ACHN (cell line): ENCODE measurements at regions not wholly inside any gene's neighbourhood (a gene's known extent, or its start where the extent isn't known, plus 50 kb on each side); places are given as distances from the start of the nearest gene placed in this dataset.

Source experiments
- DNase-seq: peaks from one replicate; pipeline ENCODE4 v3.0.0-alpha.2; 2015
- in situ Hi-C: cut with HindIII; loops from 2 replicates; pipeline ENCODE4 v1.10.0; 2017; ENCODE audit warnings: low sequenced_read_pairs, low pct_ligation_motif_present, low pct_unique_long_range_greater_than_20kb

DNA sequence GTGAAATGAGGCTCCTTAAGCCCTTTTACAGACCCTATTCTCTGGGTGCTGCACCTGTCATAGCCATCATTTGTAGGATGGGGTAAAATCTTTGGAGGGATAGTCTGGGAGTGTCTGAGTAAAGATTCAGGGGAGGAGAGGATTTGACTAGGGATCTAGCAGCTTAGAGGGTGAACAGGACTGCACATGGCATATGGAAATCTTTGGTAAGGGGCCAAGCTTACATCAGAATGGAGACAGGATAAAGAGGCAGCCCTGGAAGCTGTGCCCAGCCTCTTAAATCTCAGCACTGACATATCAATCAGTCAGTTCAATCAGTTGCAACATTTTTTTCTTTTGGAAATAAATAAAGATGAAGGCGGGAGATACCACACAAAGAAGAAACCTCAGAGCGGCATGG is 301.8 kb upstream of the CADM1 start:
- no peak for DNase-seq
- in situ Hi-C loops, result no loop called here

DNA sequence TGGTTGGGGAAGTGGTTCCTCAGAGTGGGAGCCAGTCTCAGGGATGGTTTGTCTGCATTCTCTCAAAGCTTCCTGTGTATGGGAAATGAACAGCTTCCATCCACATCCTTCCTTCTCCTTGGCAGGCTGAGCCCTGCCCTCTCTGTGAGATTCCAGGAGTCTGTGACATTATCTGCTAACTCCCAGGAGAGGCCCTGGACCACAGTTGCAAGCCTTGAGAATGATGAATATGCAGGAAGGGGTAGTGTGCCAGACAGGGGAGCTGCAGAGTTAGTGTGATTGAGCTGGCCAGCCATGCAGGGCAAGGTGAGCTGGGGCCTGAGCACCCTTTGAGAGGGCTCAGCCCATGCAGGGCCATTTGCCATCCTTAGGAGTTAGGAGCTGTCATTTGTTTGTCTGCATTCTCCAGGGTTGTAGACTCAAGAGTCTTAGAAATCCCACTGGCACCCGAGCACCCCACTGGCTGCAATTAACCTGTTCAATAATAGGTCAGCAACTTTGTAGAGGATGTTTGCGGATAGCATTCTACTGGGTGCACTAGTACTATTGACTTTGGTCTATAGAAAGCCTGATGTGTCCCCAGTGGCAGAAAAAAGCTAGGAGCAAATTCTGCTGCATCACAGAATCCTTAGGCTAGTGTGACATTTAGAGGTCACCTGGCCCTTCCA is 299.0 kb upstream of the CADM1 start:
- DNase-seq, result no peak
- in situ Hi-C loops, result no loop called here

DNA sequence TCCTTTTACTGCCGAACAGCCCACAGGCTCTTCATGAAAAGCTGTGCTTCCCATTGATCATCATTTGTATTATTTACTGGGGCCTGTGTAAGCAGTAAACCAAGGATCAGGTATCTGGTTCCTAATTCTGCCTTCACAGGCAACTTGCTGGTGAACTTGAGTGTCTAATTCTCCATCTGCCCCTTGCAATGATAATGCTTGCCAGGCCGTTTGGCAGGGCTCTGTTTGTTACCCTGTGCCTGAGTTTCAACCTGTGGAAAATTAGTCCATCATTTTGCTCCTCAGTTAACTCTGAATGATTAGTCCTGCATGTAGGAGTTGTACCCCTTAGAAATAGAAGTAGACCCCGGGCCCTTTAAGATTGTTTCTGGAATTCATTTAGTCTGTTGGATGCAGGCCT is 298.4 kb upstream of the CADM1 start:
- in situ Hi-C loops, result no loop called here

DNA sequence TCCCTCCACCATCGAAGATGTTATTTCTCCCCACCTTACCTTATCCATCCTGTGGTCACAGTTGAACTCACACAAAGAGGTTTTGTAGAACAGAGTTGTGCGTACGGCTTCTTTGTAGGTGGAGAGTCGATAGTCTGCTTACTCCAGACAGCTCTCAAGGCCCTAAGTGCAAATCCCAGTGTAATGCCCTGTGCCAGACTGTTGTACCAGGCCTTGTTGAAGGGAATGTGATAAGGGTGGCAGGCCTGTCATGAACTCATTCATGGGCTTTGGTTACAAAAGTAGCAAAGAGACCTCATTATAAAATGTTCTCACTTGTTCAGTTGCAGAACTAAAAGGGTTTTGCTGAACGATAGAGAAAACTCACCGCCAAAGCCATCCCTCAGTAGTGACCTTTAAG is 288.7 kb upstream of the CADM1 start:
- DNase-seq, result no peak
- in situ Hi-C loops, result no loop called here

More for the DNA sequence above, 298.4 kb upstream of the CADM1 start:
- DNase-seq, result no peak

DNA sequence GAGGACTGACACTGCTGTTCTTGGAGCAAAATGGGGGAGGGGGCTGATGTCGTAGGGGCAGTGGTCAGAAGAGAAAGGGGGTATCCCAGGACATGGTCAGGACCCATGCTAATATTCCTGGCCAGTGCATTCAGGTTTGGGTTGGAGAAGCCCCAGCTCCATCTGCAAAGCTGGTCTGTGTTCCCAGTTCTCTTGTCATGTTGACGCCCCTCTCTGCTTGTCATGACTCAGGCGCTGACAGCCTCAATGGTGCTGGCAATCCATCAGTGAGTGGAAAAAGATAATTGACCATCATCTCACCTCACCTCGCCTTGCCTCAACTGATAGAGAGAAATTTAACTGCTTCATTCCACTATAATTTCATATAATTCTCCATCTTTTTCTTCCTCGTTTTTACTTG is 283.1 kb upstream of the CADM1 start:
- in situ Hi-C loops, result no loop called here
- no peak for DNase-seq

DNA sequence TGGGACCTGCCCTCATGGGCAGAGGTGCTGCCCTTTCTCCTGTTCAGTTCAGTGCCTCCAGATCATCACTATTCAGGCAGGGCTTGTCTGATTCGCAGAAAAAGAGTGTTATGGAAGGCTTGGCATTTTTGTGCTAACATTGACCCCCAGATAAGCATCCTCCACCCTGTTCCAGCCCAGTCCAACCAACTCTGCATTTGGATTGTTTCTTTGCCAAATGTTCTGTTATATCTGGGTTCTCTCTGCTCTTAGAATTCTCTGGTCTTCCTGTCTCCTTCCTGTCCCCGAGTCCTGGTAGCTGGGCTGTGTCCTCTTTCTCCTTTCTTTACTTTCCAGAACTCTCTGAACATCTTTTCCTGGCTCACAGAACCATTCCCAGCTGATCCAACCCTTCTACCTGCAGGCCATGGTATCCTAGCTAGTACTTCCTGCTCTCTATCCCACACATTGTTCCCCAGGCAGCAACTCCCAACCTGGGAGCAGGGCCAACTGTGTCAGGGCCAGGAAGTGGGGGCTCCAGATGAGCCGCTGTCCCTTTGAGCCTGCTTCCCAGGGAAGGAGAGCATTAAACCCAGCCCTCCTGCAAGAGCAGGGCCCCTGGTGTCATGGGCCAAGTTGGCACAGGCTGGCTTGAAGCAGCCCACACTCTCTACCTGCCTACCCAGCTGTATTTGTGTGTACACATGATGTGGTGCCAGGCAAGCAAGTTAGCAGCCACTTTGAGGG is 280.7 kb upstream of the CADM1 start:
- in situ Hi-C loops, result no loop called here
- no peak for DNase-seq

DNA sequence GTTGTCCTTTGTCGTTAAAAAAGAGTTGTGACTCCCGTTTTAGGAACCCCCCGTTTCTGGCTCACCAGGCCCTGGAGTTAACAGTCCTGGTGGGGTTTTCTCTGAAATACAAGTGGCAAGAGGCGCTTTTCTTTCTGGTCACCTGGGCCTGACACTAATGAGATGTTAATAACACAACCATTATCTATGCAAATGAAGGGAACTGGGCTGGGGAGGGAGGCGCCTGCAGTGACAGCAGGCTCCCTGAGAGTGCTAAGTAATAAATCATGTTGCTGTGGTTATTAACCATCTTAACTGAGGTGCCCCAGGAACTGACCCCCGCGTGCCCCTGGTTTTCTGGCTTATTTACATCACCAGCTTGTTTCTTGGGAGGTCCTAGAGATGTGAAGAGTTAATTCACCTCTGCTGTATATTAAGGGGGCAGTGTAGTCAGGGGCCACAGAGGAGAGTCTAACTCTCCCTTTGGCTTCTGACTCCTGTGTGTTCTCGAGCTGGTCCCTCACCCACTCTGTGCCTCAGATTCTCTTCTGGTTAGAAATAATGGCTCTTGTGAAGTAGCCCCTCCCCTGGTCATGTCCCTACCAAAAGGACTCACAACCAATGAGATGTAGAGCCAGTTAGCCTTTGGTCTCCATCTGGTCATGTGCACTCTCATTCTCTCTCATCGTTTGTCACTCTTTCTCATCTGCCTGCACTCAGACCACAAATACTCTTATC is 276.6 kb upstream of the CADM1 start:
- DNase-seq, result no peak
- in situ Hi-C loops, result no loop called here

DNA sequence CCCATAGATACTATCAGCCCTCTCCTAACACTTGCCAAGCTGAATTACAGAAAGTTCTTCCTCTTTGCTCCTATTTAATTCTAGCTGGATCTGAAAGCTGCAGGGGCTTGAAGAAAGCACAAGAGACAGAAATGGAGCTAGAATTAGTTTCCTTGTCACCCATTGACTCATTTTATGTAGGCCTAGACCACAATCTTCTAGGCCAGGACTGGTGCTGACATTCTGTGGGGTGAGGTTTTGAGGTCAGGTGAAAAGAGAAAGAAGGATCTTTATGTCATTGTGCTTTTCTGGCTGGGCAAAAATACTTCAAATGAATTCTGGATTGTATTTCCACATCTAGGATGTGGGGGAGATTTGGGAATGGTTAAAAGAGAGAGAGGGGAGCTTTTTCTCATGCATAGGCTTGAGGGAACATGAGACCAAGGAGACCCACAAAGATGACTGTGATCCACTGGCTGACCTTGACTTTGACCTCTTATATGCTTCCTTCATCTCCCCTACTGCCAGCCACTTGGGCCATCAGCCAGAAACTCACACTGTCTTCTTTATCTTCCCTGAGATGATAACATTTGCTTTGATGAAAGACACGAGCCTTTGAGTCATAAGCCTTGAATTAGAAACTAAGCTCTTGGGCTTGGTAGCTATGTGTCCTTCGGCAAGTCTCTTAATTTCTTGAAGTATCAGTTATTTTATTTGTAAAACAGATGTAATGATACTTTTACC is 274.9 kb upstream of the CADM1 start:
- in situ Hi-C loops, result no loop called here
- DNase-seq, result no peak

DNA sequence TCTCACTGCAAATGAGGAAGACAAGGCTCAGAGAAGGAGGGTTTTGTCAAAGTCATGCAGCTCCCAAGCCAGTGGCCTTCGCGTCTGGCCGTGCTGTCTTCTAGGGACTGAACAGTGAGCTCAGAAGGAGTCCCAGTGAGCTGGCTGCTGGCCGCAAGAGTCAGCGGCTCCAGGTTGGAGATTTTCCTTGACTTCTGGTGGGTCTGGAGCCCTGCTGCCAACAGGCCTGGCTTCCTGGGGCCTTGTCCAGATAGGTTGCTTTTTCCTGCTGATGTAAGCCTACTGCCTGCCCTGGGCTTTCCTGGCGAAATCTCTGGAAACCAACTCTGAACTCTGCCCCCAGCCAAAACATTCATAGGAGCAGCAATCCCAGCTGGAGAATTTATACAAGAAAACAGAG is 272.7 kb upstream of the CADM1 start:
- in situ Hi-C loops, result no loop called here
- no peak for DNase-seq

DNA sequence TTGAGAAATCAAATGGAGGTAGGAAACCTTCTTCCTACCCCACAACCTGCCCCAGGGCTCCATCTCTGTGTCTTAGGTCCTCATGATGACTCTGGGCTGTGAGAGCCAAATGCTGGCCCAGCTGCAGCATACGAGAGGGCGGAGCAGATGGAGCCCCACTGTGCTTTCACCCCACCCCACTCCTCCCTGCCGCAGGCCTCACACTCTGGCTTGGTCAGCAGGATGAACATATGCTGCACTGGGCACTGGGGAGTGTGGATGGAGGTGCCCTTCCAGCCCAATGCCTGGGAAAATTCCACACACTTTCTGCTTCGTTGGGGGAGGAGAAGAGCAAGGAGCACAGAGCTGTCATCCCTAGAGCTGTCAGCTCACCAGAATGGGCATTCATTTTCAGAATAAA is 271.6 kb upstream of the CADM1 start:
- in situ Hi-C loops, result no loop called here

DNA sequence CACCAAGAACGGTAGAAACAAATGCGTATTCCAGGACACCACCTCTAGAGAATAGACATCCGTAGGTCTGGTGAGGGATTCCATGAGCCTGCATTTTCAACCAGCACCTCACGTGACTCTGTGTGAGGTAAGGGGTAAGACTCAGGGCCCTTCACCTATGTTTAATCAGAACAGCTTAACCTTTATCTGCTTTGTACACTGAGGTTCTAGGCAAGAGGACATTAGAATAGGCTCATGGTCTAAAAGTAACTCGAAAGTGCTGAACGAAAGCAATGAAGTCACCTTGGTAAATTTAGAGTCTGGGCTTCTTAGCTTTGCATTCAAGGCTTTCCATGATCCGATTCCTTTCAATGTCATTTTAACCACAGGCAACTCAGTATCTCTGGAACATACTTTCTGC is 270.5 kb upstream of the CADM1 start:
- in situ Hi-C loops, result no loop called here

More for the DNA sequence above, 271.6 kb upstream of the CADM1 start:
- no peak for DNase-seq

DNA sequence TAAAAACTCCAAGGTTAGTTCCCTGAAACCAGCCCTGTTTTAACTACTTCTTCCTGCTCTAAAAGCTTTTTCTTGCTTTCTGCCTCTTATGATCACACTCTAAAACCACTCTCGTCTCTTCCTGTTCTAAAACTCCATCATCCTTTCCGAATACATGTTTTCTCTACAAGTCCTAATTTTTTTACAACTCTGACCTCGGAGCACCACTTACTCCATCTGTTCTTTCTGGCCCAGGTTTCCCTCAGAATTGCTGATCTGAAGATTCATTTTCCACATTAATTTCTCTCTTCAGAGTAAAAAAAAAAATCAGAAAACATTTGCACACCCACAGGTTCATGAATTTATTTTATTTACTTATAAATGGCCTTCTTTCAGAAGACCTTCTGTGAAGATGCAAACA is 265.7 kb upstream of the CADM1 start:
- in situ Hi-C loops, result no loop called here
- DNase-seq, result no peak

More for the DNA sequence above, 270.5 kb upstream of the CADM1 start:
- no peak for DNase-seq

DNA sequence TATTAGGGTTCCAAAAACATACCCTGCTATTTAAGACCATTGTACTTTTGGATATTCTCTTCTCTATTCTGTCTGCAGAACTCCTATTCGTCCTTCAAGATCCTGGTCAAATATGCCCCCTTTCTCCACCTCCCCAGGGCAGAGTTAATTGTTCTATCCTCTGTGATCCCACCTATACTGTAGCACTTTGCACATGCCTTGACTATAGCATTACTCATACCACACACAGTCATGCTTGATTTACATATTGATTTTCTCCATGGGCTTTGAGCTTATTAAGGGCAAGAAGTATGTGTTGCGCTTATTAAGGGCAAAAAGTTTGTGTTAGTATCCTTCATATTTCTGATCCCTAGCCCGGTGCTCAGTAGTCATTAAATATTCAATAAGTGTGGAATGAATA is 263.7 kb upstream of the CADM1 start:
- in situ Hi-C loops, result no loop called here
- no peak for DNase-seq

DNA sequence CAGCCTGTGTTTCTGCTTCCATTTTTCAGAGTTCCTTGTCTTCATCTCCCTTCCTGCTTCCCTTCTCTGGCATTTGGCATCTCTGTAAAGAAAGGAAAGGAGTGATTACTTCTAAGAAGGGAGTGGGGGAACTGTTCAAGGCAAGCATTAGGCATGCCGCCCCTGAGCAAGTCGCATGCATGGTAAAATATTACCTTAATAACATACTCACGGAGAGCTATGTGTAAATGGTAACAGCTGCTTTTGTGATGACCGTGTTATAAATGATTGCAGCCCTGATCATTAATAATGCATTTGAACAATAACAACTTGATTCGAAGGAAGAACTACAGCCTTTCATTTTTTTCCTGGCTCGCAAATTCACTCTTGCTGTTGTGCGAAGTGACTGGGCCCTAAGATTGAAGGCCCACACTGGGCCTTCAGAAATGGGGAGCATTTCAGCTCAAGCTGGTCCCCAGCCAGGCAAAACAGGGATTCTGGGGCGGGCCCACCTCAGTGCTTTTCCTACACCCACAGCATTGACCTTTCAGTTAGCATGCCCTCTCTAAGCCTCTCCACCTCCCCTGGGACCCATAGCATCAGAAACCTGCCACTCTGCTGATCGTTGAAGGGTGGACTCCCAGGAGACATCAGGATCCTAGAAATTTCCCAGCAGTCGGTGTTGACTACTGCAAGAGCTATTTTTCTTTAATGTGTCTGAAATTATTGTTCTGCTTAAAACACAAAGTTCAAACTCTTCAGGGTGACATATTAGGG is 263.0 kb upstream of the CADM1 start:
- DNase-seq, result no peak
- in situ Hi-C loops, result no loop called here

DNA sequence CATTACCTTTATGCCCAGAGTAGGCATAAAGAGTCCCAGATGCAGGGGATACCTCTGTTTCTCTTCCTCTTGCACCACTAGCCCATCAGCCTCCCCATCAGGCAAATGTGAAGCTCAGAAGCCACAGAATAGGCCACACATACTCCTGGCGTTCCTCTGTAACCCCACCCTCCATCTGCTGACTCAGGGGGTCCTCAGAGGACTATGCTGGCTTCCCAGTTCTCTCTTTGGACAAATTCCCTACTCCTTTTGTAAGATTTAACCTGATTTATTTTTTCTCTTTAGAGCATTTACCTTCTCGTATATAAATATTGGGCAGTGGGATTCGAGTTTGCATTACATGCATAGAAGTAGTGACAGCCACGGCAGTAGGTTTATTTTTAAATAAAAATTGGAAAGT is 262.3 kb upstream of the CADM1 start:
- DNase-seq, result no peak
- in situ Hi-C loops, result no loop called here

DNA sequence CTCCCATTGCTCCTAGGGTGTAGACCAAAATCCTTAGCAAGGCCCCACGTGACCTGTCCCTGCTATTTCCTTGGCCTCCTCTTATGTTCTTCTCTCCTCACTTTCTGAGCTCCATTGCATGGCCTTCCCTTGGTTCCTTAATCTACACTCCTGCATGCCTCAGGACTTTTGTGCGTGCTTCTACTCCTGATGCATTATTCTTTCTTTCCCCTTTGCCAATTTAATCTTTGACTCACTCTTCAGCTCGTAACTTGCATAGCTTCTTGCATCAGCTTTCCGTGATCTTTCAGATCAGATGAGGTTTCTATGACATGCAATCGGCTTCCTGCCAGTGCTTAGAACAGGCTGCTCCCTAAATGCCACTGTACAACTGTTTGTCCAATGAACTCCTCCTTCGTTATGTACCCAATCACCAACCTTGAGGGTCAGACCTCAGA is 261.6 kb upstream of the CADM1 start:
- no peak for DNase-seq
- in situ Hi-C loops, result no loop called here

DNA sequence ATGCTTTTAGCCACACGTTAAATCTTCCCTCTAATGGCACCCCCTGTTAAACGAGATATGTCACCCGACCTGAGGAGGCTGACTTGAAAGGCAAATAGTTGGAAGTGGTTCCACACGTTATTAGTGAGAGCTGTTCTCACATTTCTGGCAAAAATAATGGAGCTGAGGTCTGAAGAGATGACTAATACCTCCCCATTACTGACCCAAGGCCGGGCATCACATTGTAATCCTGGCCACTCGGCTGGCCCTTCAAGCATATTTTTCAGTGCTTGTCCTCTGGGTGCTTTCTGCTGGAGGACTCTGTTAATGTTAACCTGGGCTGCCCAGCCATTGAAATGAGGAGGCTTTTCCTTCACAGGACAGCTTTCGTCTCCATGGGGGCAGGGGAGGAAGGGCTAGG is 260.0 kb upstream of the CADM1 start:
- in situ Hi-C loops, result no loop called here
- DNase-seq, result no peak

DNA sequence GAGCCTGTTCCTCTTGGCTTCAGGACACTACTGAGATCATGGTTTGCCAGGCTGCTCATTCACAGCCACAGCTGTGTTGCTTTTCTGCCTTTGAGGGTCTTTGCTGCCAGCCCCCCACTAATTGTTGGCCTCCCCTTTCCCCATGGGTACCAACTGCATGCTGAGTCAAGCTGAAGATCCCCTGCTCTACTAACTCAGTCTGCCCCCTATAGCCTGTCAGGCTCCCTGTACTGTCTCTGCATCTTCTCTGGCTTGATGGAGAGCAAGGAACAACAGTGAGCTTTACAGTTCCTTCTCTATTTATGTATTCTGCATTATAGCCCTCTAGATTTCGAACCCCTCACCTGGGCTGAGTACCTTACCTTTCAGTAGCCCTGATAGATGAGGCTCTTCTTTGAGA is 257.6 kb upstream of the CADM1 start:
- no peak for DNase-seq
- in situ Hi-C loops, result no loop called here
